RWPE1 (cell line): ENCODE measurements at regions not wholly inside any gene's neighbourhood (a gene's known extent, or its start where the extent isn't known, plus 50 kb on each side); places are given as distances from the start of the nearest gene placed in this dataset.

Experiments
- CTCF ChIA-PET: fragments of 350-600 bp; sonication (Branson Sonifier 250); formaldehyde crosslinking; extraction: SDS; loops from one replicate; lab custom pipeline; 2021; lab: Yijun Ruan, JAX
- POLR2A ChIA-PET: fragments of 400-600 bp; formaldehyde crosslinking; extraction: SDS; loops from one replicate; lab custom pipeline; 2020; ENCODE audit warnings: antibody characterized with exemption; ENCODE audit not compliant: low non-redundant PET; lab: Yijun Ruan, JAX
- DNase-seq: peaks from one replicate; pipeline ENCODE4 v3.0.0; 2012; ENCODE audit warnings: low spot score
- H3K27ac ChIP-seq: fragments of 450-650 bp; 2 replicates; pipeline ENCODE4 v1.5.1; 2017
- TF ChIP-seq, protein P1 (sequence below): fragments of 450-650 bp; conservative IDR thresholded peaks from 2 replicates; pipeline ENCODE4 v1.5.1; 2017; ENCODE audit warnings: low read depth, mild to moderate bottlenecking

DNA sequence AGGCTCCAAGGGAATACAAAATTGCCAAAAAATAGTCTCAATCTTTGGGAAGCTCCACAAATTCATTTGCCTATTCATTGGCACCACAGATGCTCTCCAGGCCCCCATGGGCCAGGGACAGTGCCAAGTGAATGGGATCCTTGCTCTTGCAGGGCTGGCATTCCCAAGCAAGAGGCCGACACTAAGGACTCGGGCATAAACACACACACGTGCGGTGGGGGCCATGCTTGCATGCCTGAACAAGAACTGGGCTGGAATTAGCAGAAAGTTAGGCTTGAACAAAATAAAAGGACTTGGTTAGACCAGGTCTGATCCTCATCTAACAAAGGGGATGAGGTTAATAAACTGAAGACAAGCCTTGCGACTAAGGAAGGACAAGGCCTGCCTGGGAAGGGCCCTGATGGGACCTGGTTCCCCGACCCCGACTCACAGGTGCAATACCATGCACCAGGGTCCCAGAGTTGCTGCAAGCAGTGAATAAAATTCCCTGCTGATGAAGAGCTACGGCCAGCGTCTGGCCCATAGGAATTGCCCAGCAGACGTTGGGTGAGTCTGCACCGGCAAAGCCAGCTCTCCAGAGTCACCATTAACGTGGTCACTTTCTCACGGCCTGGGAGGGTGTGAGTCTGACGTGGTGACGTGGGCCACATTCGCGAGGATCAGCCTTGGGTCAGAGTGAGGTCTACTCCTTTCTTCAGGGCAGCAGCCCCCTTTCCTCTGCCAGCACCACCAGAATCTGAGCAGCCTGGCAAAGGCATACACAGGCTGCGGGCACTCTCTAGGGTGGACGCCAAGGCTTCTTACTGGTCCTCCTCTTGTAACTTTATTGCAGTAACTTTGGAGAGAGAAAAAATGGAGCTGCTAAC lies 77.4 kb upstream of the FCN1 start:
- DNase-seq = no peak
- TF ChIP-seq, protein P1, sequence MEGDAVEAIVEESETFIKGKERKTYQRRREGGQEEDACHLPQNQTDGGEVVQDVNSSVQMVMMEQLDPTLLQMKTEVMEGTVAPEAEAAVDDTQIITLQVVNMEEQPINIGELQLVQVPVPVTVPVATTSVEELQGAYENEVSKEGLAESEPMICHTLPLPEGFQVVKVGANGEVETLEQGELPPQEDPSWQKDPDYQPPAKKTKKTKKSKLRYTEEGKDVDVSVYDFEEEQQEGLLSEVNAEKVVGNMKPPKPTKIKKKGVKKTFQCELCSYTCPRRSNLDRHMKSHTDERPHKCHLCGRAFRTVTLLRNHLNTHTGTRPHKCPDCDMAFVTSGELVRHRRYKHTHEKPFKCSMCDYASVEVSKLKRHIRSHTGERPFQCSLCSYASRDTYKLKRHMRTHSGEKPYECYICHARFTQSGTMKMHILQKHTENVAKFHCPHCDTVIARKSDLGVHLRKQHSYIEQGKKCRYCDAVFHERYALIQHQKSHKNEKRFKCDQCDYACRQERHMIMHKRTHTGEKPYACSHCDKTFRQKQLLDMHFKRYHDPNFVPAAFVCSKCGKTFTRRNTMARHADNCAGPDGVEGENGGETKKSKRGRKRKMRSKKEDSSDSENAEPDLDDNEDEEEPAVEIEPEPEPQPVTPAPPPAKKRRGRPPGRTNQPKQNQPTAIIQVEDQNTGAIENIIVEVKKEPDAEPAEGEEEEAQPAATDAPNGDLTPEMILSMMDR = no peak
- ChIA-PET CTCF (no interaction called here), POLR2A (no interaction called here)
- H3K27ac ChIP-seq = no peak overlapping the region

DNA sequence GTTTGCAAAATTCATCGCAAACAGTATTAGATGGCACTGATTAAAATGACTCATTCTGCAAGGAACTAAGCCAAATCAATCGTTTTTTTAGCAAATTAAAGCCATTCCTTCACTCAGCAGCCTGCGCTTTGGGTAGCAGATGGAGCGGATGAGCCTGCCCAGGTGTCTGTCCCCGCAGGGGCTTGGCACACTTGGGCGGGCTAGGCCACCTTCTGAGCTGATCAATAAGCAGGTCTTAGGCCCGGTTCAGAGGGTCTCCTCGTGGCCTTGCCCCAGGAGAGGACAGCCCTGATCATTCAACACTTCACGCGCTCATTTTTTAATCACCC lies 78.0 kb upstream of the FCN1 start:
- no peak for DNase-seq
- TF ChIP-seq, protein P1 = no peak
- no peak overlapping the region for H3K27ac ChIP-seq
- ChIA-PET POLR2A (no interaction called here), CTCF (no interaction called here)

DNA sequence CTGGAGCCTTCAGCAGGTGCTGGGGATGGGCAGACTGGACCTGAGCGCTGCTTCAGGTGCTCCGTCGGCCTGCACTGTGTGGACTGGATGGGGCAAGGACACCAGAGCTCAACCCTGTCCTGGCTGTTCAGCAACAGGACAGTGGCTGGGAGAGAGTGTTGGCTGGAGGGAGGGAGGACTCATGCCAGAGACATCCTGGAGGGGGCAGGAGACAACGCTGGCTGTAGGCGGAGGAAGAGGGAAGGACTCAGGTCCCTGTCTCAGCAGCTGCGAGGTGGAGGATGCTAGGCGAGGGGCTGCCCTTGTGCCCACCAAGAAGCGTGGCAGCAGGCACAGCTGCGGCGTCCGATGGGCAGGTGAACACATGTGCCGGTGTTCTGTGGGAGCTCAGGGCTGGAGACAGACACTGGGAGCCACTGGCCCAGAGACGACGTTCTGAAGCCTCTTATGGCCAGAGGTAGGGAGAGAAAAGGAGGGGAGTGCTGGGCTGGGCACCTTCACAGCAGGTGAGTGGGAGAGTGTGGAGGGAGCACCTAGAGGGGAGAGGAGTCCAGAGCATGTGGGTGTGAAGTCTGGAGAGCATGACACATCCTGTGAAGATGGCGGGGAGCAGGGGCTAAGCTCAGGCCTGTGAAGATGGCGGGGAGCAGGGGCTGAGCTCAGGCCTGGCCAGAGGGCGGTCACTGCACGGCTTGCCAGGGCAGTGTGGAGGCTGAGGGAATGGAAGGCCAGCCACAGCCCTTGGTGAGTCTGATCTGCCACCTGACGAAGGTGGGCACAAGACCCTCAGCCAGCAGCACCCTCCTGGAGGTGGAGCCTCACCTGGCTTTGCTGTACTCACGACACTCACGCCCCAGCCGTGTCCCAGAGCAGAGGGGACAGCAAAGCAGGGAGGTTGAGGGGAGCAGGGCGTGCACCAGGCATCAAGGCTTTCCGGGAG lies 79.1 kb upstream of the FCN1 start:
- TF ChIP-seq, protein P1 = no peak
- no peak for DNase-seq
- H3K27ac ChIP-seq = no peak overlapping the region
- ChIA-PET CTCF (no interaction called here), POLR2A (interaction anchor here (0.5 kb wide), 1 partner anchor 10 kb away, joined by 9 read pairs; no protein-coding TSS in a partner anchor)

DNA sequence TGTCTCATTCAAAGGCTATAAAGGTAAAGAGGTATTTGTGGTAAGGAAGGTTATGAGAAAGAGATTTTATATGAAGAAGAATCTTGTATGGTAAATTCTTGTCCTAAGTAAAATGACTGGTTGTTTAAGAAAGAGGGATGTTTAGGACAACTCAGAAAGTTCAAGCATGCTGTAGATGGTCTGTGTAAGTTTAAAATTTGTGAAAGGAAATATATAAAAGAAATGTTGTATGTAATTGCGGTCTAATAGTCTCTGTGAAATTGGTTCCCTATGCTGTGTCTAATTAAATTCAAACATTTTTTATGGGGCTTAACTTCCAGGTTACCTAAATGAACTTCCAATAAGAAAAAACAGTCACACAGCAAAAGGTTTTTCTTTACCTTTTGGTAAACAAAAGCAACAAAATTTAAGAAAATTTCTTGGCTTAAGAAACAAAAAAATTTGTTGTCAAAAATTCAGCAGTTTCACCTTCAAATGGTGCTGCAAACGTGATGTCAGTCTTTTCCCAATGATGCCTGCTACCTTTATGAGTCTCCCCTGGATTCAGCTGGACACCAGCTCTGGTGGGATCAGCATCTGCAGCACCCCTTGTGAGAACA lies 83.0 kb upstream of the FCN1 start:
- POLR2A ChIA-PET = no interaction called here
- DNase-seq = no peak
- H3K27ac ChIP-seq = no peak overlapping the region
- TF ChIP-seq, protein P1 = no peak
- CTCF ChIA-PET = interaction anchor here (0.6 kb wide), 1 partner anchor 411 kb away, joined by 3 read pairs; no protein-coding TSS in a partner anchor

DNA sequence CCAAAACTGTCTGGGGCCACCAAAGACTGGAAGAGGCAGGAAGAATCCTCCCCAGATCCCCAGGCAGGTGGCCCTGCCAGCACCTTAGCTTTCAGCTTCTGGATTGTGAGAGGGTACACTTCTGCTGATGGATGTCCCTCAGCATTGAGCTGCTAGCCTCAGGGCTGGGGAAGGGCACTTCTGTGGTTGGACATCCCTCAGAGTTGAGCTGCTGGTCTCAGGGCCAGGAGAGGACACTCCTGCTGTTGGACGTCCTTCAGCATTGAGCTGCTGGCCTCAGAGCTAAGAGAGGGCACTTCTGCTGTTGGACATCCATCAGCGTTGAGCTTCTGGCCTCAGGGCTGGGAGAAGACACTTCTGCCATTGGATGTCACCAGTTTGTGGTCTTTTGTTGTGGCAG lies 83.8 kb upstream of the FCN1 start:
- TF ChIP-seq, protein P1 = no peak
- CTCF ChIA-PET = interaction anchor here (0.5 kb wide), 1 partner anchor 17 kb away, joined by 3 read pairs; no protein-coding TSS in a partner anchor
- H3K27ac ChIP-seq = no peak overlapping the region
- no peak for DNase-seq
- POLR2A ChIA-PET = no interaction called here

DNA sequence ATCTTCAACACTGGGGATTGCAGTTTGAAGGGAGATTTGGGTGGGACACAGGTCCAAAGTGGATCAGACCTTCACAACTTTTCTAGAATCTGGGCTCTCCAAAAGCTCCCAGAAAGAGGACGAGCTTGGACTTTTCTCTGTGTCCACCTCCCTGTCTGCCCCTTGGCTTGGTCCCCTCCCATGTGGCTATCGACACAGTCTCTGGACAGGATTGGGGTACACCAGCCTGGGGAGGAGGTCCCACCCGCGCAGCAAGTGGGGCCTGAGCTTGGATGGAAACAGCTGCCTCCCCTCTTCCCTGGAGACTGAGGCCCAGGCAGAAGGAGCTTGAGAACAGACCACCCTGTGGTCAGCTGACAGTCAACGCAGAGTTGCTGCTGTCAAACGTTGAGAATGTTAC lies 84.6 kb upstream of the FCN1 start:
- POLR2A ChIA-PET = interaction anchor here (0.6 kb wide), 2 partner anchors 29 to 65 kb away, joined by 3 read pairs; no protein-coding TSS in a partner anchor
- TF ChIP-seq, protein P1 = no peak

More for the DNA sequence above, 84.6 kb upstream of the FCN1 start:
- CTCF ChIA-PET = no interaction called here
- H3K27ac ChIP-seq = no peak overlapping the region
- DNase-seq = no peak
